Fibroblast of skin of right quadriceps (primary cell): ENCODE measurements at regions not wholly inside any gene's neighbourhood (a gene's known extent, or its start where the extent isn't known, plus 50 kb on each side); places are given as distances from the start of the nearest gene placed in this dataset.
A peak's percentile ranks its signal among the peaks of the same experiment; 100 is the strongest.
"Not testable (repeated sequence)": the region's sequence is repeated elsewhere in the genome, so short reads cannot be mapped to it uniquely, and the experiment has no call there.

ENCODE experiments used
- DNase-seq: peaks from one replicate; pipeline ENCODE4 v3.0.0-alpha.2; 2013

GRCh38 chr5:20370061-20370460, 382.1 kb upstream of the CDH18 start:
- DNase-seq: no peak

DNA sequence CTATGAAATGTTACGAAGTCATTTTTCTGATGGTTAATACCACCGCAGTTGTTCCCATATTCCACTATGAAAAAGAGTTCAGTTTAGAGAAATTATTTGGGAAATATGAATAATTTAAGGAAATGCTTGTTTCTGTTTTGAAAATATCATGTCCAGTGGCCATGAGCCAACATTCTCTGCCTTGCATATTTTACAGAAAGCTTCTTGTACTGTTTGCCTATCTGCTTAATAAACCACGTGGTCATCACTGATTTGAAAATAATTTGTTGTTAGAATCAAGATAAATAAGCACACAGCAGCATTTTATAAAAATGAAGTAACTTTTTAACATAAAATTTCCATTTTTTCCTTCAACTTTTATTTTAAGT, 381.5 kb upstream of the CDH18 start:
- no peak for DNase-seq

GRCh38 chr5:20368571-20369517, 380.8 kb upstream of the CDH18 start:
- DNase-seq: no peak

GRCh38 chr5:20367178-20367577, 379.2 kb upstream of the CDH18 start:
- no peak for DNase-seq

DNA sequence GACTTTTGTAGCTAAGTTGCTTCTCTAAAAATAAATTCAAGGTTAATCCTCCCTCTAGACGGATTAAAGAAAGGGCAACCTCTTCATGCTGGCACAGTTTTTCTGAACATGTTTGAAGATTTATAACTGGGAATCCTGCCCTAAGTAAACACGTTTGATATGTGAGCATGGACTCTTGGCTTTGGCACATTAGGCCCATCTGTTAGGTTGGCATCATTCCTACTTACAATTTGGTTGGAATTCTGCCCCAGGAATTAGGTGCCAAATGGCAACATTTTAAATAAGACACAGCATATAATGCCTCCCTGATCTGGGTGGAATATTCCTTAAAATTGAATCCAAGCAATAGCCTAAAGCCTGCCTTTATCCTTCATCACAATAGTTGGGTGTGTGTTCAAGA, 372.3 kb upstream of the CDH18 start:
- DNase-seq: no peak

DNA sequence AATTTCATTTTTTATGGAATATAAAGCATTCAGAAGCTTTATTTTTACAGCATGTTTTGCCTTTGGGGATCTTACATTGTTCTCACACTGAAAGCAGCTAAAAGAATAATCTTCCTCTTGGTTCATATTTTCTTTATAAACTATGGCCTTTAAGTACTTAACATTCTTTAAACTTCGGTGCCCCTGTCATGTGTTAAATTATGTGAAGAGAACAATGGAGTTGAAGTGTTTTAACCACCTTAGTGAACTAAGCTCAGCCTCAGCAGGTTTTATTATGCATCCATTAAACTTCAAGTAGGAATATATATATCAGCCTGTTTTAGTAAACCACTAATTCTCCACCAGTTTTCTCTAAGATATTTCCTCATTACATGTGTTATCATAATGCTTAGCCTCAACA, 371.4 kb upstream of the CDH18 start:
- no peak for DNase-seq

DNA sequence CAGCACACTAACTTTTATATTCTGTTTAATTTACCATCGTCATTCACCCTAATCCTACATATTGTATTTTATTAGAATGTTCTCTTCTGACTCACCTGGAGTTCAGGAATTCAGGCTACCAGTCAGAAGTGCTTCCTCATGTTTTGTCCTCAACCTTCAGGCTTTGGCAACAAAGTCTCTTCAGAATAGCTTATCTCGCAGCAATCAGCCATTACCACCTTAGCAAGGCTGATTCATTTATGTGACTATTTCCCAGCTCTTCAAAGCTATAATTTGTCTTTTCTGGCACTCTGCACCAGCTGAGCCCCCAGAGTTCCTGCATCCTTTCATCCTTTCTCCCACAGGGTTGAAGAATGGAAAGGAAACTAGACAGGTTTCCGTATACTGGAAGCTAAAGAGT, 365.5 kb upstream of the CDH18 start:
- DNase-seq: no peak

GRCh38 chr5:20351849-20352248, 363.8 kb upstream of the CDH18 start:
- DNase-seq: no peak

DNA sequence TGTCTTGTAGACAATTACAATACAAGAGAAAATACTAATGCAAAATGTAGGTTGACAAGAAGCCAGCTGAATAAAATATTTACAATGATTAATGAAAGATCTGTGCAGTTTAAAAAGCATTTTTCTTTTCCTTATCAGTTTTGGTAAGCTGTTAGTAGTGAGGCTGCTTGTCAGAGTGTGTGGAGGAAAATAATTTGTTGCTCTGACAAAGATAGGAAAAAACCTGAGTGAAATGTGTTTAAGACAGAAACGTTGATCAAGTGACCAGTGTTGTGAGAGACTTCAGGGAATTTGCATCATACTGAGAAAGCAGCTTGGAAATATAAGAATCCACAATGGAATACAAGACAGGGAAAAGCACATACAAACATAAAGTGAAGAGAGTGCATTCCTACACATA, 360.3 kb upstream of the CDH18 start:
- DNase-seq: no peak

- DNase-seq: no peak
These were observed 359.3 kb upstream of the CDH18 start for GRCh38 chr5:20347334-20347733.

DNA sequence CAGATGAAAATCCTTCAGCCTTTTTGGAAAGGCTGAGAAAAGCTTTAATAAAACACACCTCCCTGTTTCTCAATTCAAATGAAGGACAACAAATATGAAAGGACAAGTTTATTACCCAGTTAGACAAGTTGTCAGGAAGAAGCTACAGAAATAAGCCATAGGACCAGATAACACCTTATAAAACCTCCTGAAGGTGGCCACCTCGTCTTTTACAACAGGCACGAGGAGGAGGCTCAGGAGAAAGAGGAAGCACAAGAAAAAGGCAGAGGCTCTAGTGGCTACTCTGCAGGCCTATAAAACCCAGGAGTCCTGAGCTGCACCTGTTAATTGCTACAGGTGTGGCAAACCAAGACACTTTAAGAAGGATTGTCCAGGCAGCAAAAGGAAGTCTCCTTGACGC, 352.1 kb upstream of the CDH18 start:
- no peak for DNase-seq

- DNase-seq: no peak
These were observed 348.0 kb upstream of the CDH18 start for GRCh38 chr5:20335978-20336377.

- no peak for DNase-seq
These were observed 343.8 kb upstream of the CDH18 start for GRCh38 chr5:20331826-20332225.

- DNase-seq: no peak
These were observed 335.3 kb upstream of the CDH18 start for GRCh38 chr5:20323323-20323722.

- DNase-seq: no peak
These were observed 319.4 kb upstream of the CDH18 start for GRCh38 chr5:20307391-20307790.

GRCh38 chr5:20305463-20305862, 317.5 kb upstream of the CDH18 start:
- DNase-seq: no peak

DNA sequence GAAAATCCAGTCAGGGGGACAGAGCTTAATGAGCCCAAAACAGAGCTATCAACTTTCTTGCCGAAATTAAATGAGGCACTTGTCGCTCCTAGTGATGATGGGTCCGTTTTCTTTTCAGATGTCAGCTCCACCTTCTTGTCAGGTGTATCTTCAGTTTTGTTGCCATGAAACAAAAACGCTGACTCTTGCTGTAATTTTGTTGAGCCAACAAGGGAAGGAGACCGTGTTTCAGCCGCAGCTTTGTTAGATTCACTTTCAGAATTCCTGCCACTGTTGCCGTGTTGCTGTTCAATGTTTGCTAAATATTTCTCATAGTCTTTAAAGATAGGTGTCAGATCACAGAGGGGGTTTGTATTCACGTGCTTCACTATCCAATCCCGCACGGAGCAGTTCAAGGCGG, 316.6 kb upstream of the CDH18 start:
- DNase-seq: not testable (repeated sequence)

GRCh38 chr5:20300110-20300509, 312.1 kb upstream of the CDH18 start:
- no peak for DNase-seq

DNA sequence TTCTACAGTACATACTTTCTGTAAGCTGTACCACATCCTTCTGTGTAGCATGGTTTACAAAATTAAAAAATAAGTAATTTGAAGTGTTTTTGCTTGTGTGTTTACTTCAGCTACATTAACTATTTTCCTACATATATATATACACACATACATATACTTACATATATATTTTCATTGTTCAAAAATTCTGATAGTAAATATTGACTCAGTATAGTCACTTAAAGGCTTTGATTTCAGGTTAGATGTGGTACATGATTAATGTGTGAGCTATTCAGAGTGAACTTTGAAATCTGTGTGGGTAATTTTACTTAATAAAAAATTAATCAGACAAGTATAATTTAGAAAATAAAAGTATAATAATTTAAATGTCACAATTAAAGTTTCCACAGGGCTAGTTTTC, 306.7 kb upstream of the CDH18 start:
- no peak for DNase-seq

GRCh38 chr5:20291766-20292165, 303.8 kb upstream of the CDH18 start:
- no peak for DNase-seq

DNA sequence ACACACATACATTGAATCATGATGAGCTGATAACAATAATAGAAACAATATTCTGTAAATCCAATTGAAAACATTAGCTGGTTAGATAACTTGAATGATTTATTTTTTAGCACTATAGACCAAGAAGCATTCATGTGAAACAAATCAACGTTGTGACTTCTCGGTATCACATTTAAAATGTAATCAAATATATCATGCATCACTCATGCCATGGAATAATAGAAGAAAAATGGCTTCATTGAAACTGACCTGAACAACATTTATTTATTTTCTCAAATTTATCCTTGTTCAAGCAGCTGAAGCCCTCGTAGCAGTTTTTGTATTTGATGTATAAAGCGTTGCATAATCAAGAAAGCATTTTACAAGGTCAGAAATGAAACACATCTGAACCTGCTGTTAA, 299.6 kb upstream of the CDH18 start:
- DNase-seq: no peak

GRCh38 chr5:20286512-20286911, 298.5 kb upstream of the CDH18 start:
- peak; percentile 74 for DNase-seq

DNA sequence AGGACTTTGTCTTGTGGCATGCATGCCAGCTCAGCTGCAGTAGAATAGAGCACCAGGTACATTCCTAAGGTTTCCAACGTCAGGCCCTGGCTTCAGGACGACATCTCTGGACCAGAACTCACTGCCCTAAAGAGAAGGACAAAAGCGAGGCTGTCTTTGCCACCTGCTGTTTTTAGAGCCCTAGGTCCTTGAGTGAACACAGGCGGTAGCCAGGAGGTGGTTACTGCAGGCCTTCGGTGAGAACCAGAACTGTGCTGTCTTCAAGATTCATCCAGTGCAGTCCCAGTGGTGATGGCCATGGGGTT, 288.9 kb upstream of the CDH18 start:
- DNase-seq: no peak

- peak; percentile 83 for DNase-seq
These were observed 288.3 kb upstream of the CDH18 start for GRCh38 chr5:20276061-20276958.
